ENCODE measurements at regions not wholly inside any gene's neighbourhood (a gene's known extent, or its start where the extent isn't known, plus 50 kb on each side); places are given as distances from the start of the nearest gene placed in this dataset.

DNA sequence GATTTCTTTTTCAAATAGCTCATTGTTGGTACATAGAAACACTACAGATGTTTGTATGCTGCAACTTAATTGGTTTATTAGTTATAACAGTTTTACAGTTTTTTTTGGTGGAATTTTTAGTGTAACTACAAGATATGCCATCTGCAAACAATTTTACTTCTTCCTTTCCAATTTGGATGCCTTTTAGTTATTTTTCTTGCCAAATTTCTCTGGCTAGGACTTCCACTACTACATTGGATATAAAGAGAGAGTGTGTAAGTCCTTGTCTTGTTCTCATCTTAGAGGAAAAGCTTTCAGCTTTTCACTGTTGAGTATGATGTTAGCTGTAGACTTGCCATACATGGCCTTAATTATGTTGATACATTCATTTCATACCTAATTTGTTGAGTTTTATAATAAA lies 143.6 kb upstream of the EOMES start:
- DNase-seq, result no peak

DNA sequence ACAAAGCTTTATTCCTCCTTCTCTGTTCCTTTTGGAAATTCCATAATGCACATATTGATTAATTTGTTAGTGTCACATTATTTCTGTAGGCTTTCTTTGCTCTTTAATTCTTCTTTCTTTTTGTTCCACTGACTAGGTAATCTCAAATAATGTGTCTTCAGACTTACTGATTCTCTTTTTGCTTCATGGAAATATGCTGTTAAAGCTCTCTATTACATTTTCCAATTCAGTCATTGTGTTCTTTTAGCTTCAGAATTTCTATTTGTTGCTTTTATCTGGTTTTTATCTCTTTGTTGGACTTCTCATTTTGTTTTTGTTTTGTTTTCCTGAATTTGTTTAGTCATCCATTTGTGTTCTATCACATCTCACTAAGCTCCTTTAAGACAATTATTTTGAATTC lies 147.0 kb upstream of the EOMES start:
- DNase-seq, result no peak

DNA sequence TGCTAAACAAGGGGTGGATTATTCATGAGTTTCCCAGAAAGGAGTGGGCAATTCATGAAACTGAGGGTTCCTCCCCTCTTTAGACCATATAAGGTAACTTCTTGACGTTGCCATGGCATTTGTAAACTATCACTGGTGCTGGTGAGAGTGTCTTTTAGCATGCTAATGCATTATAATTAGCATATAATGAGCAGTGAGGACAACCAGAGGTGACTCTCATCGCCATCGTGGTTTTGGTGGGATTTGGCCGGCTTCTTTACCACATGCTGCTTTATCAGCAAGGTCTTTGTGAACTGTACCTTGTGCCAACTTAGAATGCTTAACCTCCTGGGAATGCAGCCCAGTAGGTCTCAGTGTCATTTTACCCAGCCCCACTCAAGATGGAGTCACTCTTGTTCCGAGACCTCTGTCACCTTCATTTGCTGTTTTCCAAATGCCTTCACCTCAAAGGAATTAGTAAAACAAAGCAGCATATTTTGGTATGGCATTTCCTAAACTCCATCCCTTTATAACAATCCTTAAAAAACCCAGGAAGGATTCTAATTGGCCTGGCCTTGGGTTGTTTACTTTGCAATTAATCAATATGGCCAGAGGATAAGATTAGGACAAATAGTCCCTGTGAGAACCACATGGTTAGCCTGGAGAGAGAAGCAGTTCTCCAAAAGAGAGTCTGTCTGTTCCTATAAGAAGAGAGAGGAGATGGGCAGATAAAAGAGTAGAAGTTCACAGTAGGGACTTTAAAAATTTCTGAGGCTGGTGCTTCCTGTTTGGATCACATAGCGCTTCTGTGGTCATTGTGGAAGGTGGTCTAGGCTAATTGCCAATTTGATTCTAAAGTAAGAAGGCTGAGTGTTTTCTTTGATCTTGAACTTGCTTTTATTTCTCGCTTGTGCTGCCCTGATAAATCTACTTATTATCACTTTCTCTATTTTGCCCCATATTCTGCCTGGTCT lies 155.2 kb upstream of the EOMES start:
- DNase-seq, result no peak

DNA sequence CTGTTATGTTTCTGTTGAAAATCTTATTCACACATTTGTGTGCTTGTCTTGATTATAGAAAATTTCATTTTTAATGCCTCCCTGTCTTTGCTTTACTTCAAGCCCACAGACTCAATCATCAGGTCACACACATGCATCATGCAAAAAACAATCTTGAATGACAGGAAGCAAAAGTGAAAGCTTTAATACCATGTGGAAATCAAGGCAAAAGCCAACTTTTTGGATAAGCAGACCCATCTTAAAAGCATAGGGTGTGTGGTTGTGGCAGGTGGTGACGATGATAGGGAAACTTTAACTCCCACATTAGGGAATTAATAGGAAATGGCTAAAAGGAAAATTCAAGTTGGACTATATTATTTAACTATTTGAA lies 155.9 kb upstream of the EOMES start:
- DNase-seq, result no peak

DNA sequence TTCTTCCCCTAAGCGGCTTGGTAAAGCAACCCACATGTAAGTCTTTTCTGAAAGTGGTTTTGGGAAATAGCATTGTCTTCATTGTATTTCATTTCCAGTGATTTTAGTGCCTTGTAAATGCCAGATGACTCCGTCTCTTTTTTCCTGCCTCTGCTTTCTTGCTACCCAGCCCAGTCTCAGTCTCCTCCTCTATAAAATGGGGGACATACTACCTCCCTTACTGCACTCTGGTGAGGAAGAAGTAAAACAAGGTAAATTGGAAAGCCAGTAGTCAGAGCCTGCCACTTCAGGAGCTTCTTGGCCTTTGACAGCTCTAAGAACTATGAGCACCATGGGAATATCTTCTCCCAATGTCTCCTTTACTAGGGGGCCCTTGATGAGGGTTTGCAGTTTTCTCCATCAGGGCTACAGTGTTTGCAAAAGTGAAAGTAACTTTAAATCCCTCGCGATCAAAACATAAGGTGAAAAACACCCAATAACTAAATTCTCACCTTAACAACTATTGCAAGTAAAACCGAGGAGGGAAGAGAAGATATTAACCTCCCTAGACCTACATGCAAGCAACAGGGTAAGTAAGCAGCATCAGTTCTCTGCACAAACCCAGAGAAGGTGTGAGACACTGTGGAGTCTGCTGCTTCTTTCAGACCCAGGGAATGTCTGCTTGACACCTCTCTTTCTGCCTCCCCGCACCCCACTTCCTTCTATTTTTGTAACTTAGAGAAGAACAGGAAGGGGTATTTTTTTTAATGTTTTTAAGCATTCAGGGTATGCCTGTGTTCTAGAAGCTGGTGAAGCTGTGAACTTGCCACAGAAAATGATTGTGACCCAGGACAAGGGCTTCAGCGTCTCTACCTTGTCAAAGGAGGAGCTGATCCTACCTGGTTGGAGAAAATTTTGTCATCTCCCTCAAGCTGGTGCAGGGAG lies 159.1 kb upstream of the EOMES start:
- no peak for DNase-seq

GRCh38 chr3:27883266-27883665 lies 161.1 kb upstream of the EOMES start:
- no peak for DNase-seq

- no peak for DNase-seq
These were observed 163.5 kb upstream of the EOMES start for GRCh38 chr3:27885641-27886040.

DNA sequence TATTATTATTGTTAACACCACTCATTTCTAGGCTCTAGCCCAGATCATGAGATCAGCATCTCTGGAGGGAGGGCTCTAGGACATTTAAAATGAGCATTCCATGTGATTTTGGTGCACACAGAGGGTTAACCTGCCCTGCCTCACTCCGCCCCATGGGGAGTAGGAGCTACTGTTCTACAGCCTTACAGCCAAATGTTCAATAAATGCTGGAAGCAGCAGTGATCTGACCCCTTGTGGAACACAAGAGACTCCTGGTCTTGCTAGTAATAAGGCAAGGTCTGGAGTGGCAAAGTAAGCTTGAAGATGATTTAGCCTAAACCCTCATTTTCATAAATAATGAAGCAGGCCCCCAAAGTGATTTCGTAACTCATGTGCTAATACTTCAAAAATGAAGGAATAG lies 166.4 kb upstream of the EOMES start:
- no peak for DNase-seq

GRCh38 chr3:27889745-27890144 lies 167.6 kb upstream of the EOMES start:
- no peak for DNase-seq

GRCh38 chr3:27900316-27900715 lies 178.2 kb upstream of the EOMES start:
- DNase-seq, result no peak

GRCh38 chr3:27903446-27903845 lies 181.3 kb upstream of the EOMES start:
- no peak for DNase-seq

- DNase-seq, result no peak
These were observed 183.5 kb upstream of the EOMES start for GRCh38 chr3:27905625-27906024.

DNA sequence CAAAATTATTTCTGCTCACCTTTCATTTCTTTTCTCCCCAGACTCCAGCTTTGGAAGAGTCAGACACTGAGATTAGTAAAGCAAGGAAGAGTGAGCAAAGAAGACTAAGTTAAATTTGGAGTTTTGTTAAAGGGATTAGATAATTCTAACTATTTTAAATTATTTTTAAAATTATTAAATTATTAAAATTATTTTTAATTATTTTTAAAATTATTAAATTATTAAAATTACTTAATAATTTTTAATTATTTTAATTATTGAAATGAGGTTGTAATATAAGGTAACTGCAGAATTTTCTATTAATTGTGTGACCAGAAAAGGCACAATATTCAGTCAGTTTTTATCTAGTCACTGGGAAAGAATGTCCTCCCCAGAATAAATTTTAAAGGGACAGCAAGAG lies 185.0 kb upstream of the EOMES start:
- DNase-seq, result no peak

GRCh38 chr3:27907929-27908328 lies 185.8 kb upstream of the EOMES start:
- no peak for DNase-seq

DNA sequence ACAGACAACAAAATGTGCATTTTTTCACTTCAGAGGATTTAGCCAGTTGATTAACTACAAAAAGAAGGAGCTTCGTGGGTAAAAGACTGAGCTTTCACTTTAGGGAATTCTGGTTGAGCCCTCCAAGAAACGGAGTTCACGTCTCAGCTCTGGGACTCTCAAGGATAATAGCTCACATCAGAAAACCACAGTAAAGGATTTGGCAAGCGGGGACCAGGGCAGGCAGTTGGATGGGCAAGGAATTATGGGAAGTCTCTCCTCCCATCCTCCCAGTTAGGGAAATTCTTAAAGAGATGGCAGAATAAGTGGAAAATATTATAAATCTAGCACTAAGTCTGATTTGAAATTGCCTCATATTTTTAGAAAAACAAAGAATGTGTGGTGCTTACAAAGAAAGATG lies 188.3 kb upstream of the EOMES start:
- DNase-seq, result no peak

GRCh38 chr3:27914199-27914598 lies 192.1 kb upstream of the EOMES start:
- DNase-seq, result no peak

GRCh38 chr3:27923349-27924068 lies 201.4 kb upstream of the EOMES start:
- no peak for DNase-seq

GRCh38 chr3:27927882-27928281 lies 205.8 kb upstream of the EOMES start:
- DNase-seq, result no peak

DNA sequence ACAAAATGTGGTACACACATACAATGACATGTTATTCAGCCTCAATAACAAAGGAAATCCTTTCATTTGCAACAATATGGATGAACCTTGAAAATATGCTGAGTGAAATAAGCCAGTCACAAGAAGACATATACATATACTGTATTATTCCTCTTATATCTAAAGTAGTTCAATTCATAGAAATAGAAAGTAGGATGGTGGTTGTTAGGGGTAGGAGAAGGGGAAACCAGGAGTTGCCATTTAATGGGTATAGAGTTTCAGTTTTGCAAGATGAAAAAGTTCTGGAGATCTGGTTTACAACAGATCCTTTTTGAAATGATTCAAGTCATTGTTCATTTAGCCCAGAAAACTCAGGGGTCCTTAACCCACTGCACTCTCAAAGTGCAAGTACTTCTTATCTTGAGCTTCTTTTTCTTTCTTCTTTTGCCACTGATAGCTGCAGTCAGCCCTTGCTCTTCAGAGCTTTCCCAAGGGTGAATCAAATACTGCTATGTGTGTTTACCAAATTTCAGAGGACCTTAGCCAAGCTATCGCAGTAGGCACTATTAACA lies 208.0 kb upstream of the EOMES start:
- DNase-seq, result no peak

DNA sequence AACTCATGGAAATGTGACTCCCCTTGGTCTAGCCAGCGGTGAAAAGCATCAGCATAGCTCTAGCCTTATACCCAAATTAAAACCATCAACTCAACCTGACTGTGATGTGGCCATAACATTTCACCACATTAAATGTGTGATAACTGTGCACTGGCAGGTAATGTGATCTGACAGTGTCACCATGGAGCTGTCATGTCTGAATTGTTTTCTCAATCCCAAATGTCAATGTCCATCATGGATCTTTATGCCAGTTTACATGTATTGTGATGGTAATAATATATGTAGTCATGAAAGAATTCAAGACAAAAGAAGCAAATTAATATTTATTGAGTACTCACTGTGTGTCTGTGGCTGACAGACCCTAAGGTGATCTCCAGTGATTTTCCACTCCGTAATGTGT lies 213.4 kb upstream of the EOMES start:
- no peak for DNase-seq

- no peak for DNase-seq
These were observed 217.4 kb upstream of the EOMES start for GRCh38 chr3:27939521-27939920.

DNA sequence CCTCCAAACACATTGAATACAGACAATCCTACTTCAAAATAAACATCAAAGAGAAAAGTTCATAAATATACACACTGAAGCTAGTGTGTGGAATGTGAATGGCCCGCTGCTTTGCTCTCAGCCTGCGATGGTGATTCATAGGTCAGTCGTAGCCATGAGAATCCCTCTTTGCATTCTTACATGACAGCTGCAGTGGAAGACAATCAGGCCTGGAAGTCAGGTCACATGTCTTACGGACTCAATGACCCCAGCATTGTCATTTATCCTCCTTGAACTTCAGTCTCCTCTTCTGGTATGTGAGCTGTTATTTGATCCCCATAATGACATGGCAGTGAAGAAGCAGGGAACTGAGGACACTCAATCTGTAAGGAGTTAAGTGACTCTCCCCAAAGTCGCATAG lies 217.8 kb upstream of the EOMES start:
- DNase-seq, result no peak

- no peak for DNase-seq
These were observed 221.0 kb upstream of the EOMES start for GRCh38 chr3:27943106-27943505.
